Sigmoid colon (tissue), 6 donors: ENCODE measurements at regions not wholly inside any gene's neighbourhood (a gene's known extent, or its start where the extent isn't known, plus 50 kb on each side); places are given as distances from the start of the nearest gene placed in this dataset.

Source experiments
- DNase-seq: peaks from one replicate; pipeline ENCODE4 v3.0.0-alpha.2; 2019
- H3K27ac ChIP-seq, 4 donors: fragments of 200-600 bp; sonication (generic); one replicate each; pipeline ENCODE4 v1.5.1; 2016 to 2019; ENCODE audit warnings: mild to moderate bottlenecking in 1 of 4
- H3K27me3 ChIP-seq, 3 donors: fragments of 200-600 bp; sonication (generic); one replicate each; pipeline ENCODE4 v1.5.1; 2019; ENCODE audit warnings: mild to moderate bottlenecking in 1 of 3
- H3K36me3 ChIP-seq, 4 donors: fragments of 200-600 bp; sonication (generic); one replicate each; pipeline ENCODE4 v1.5.1; 2016 to 2019
- H3K4me1 ChIP-seq, 4 donors: fragments of 200-600 bp; sonication (generic); one replicate each; pipeline ENCODE4 v1.5.1; 2017 to 2019
- H3K4me3 ChIP-seq, 4 donors: fragments of 200-600 bp; sonication (generic); one replicate each; pipeline ENCODE4 v1.5.1; 2017 to 2019; ENCODE audit warnings: mild to moderate bottlenecking in 2 of 4, moderate library complexity in 1 of 4
- H3K9me3 ChIP-seq, 4 donors: fragments of 200-600 bp in 3 of 4; sonication (generic) in 3 of 4; one replicate each; pipeline versions ENCODE4 v1.5.1 to v1.6.1; 2013 to 2019
- EP300 ChIP-seq, 4 donors: sonication (generic); formaldehyde crosslinking; IDR thresholded peaks; one replicate each; pipeline ENCODE4 v1.6.1; 2017; ENCODE audit warnings: antibody characterized with exemption in 4 of 4
- POLR2A ChIP-seq, 2 donors: fragments of 450-650 bp; IDR thresholded peaks; one replicate each; pipeline ENCODE4 v1.6.1; 2016; ENCODE audit warnings: antibody characterized with exemption in 2 of 2, mild to moderate bottlenecking in 2 of 2, moderate library complexity in 2 of 2
- POLR2AphosphoS5 ChIP-seq, 4 donors: sonication (generic); formaldehyde crosslinking; IDR thresholded peaks; one replicate each; pipeline ENCODE4 v1.6.1; 2017; ENCODE audit warnings: antibody characterized with exemption in 4 of 4
- WGBS, 2 donors: extraction: QIAGEN DNeasy Blood & Tissue Kit; methylation state at CpG; one replicate each; pipeline ENCODE4 v1.1.7; 2013; 5-methylcytosine and 5-hydroxymethylcytosine counted together
- intact Hi-C: fragments of 100-400 bp; cut with DNase I; formaldehyde crosslinking; loops from one replicate; pipeline ENCODE4 v1.15.1; 2023
- TF ChIP-seq, protein P1 (sequence below), 4 experiments: fragments of 450-650 bp in 3 of 4; fragments of 200-600 bp in 1 of 4; IDR thresholded peaks; one replicate each; pipeline ENCODE4 v1.5.1; 2016 to 2019; ENCODE audit warnings: antibody characterized with exemption in 4 of 4, mild to moderate bottlenecking in 3 of 4, moderate library complexity in 2 of 4
- donor health status: healthy with polysubstance abuse.
- donor health status: healthy.

DNA sequence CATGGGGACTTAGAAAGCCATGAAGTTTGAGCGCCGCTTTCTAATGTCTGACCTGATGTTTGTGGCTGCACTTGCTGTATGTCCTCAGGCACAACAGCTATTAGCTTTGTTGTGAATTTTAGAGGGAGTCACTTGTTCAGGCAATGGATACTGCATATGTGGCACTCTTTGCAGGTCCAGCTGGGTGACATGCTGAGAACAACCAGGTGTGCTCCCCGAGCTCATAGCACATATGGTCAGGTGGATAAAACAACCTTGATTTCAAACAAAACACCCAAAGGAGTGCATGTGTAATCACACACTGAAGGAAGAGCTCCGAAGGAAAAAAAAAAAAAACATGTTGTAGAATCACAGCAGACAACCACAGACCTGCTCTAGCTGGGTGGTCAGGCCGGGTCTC lies 178.6 kb downstream of the BACH1 start:
- DNase-seq = no peak
- 91 to 94% methylated on average over 5 of the region's 5 CpGs for WGBS, 2 donors
- no peak overlapping the region for H3K4me3 ChIP-seq
- H3K4me1 ChIP-seq = peaks cover 0 to 4% (median 0%) of the 10 kb centered on the region in 4 donors
- intact Hi-C loops = loop anchor here (5.0 kb wide), 1 partner anchor 375 kb away; no protein-coding TSS in a partner anchor
- TF ChIP-seq POLR2A (IDR thresholded peaks at IDR 0.05) (no peak), POLR2AphosphoS5 (IDR thresholded peaks at IDR 0.05) (no peak), EP300 (IDR thresholded peaks at IDR 0.05) (no peak)
- TF ChIP-seq, protein P1, sequence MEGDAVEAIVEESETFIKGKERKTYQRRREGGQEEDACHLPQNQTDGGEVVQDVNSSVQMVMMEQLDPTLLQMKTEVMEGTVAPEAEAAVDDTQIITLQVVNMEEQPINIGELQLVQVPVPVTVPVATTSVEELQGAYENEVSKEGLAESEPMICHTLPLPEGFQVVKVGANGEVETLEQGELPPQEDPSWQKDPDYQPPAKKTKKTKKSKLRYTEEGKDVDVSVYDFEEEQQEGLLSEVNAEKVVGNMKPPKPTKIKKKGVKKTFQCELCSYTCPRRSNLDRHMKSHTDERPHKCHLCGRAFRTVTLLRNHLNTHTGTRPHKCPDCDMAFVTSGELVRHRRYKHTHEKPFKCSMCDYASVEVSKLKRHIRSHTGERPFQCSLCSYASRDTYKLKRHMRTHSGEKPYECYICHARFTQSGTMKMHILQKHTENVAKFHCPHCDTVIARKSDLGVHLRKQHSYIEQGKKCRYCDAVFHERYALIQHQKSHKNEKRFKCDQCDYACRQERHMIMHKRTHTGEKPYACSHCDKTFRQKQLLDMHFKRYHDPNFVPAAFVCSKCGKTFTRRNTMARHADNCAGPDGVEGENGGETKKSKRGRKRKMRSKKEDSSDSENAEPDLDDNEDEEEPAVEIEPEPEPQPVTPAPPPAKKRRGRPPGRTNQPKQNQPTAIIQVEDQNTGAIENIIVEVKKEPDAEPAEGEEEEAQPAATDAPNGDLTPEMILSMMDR (IDR thresholded peaks at IDR 0.05) = no peak
- H3K27me3 ChIP-seq = no peaks in the 10 kb centered on the region
- H3K9me3 ChIP-seq = no peaks in the 10 kb centered on the region
- H3K36me3 ChIP-seq = no peaks in the 10 kb centered on the region
- H3K27ac ChIP-seq = no peak overlapping the region

DNA sequence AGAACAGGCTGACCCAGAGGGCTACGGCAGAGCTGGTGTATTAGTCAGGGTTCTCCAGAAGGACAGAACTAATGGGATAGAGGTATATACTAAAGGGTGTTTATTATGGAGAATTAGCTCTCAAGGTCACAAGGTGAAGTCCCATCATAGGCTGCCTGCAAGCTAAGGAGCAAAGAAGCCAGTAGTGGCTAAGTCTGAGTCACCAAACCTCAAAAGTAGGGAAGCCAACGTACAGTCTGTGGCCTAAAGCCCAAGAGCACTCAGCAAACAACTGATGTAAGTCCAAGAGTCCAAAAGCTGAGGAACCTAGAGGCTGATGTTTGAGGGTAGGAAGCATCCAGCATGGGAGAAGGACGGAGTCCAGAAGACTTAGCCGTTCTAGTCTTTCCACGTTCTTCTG lies 179.2 kb downstream of the BACH1 start:
- 85 to 90% methylated on average over 5 of the region's 5 CpGs for WGBS, 2 donors
- intact Hi-C loops = loop anchor here (5.0 kb wide), 1 partner anchor 374 kb away; no protein-coding TSS in a partner anchor
- no peak overlapping the region for H3K27ac ChIP-seq

DNA sequence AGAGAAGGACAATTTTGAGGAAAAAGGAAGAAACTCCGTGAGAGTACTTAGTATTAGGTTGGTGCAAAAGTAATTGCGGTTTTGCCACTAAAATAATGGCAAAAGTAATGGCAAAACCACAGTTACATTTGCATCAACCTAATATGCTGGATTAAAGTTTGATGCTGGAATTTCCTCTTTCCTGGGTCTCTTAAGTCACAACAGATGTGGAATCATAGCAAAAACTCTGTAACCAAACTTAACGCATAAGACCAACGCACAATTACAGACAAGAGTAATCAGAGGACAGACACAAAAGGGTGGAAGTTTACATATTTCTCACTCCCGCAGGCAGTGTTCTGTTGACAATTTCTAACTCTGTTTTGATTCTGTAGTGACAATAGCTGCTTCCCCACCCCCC lies 182.4 kb downstream of the BACH1 start:
- no peak for DNase-seq
- Histone ChIP-seq H3K27ac (no peak overlapping the region), H3K27me3 (no peaks in the 10 kb centered on the region), H3K4me1 (peaks cover 0 to 4% (median 0%) of the 10 kb centered on the region in 4 donors), H3K9me3 (no peaks in the 10 kb centered on the region), H3K36me3 (no peaks in the 10 kb centered on the region), H3K4me3 (no peak overlapping the region)
- WGBS, 2 donors = 91 to 93% methylated on average over 5 of the region's 5 CpGs
- intact Hi-C loops = no loop called here
- TF ChIP-seq, protein P1 (IDR thresholded peaks at IDR 0.05) = no peak
- TF ChIP-seq POLR2A (IDR thresholded peaks at IDR 0.05) = no peak
- no peak for TF ChIP-seq EP300 (IDR thresholded peaks at IDR 0.05)
- no peak for TF ChIP-seq POLR2AphosphoS5 (IDR thresholded peaks at IDR 0.05)

More for the DNA sequence above, 179.2 kb downstream of the BACH1 start:
- no peak for DNase-seq
- no peak for TF ChIP-seq POLR2A (IDR thresholded peaks at IDR 0.05)
- TF ChIP-seq POLR2AphosphoS5 (IDR thresholded peaks at IDR 0.05) = no peak
- TF ChIP-seq, protein P1 (IDR thresholded peaks at IDR 0.05) = no peak
- TF ChIP-seq EP300 (IDR thresholded peaks at IDR 0.05) = no peak
- H3K4me1 ChIP-seq = peaks cover 0 to 4% (median 0%) of the 10 kb centered on the region in 4 donors
- no peak overlapping the region for H3K4me3 ChIP-seq
- no peaks in the 10 kb centered on the region for H3K9me3 ChIP-seq
- no peaks in the 10 kb centered on the region for H3K27me3 ChIP-seq
- no peaks in the 10 kb centered on the region for H3K36me3 ChIP-seq

DNA sequence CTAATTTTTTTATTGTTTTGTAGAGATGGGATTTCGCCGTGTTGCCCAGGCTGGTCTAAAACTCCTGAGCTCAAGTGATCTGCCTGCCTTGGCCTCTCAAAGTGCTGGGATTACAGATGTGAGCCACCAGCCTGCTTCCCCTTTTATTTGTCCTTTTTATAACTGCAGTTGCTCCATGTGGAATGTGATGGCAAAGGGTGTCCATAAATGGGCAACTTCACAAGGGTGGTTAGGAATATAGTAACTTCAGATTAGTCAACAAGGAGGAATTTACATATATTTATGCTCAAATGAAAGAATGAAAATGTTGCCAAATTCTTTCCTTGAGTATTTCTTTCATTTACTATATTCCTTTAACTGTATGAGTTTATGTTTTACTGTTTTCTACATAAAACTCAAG lies 182.9 kb downstream of the BACH1 start:
- no peaks in the 10 kb centered on the region for H3K36me3 ChIP-seq
- no peak for TF ChIP-seq POLR2AphosphoS5 (IDR thresholded peaks at IDR 0.05)
- TF ChIP-seq, protein P1 (IDR thresholded peaks at IDR 0.05) = no peak
- no peak for TF ChIP-seq POLR2A (IDR thresholded peaks at IDR 0.05)
- TF ChIP-seq EP300 (IDR thresholded peaks at IDR 0.05) = no peak
- no peaks in the 10 kb centered on the region for H3K9me3 ChIP-seq
- peaks cover 0 to 4% (median 0%) of the 10 kb centered on the region in 4 donors for H3K4me1 ChIP-seq
- no peak for DNase-seq
- H3K4me3 ChIP-seq = no peak overlapping the region
- H3K27me3 ChIP-seq = no peaks in the 10 kb centered on the region
- no peak overlapping the region for H3K27ac ChIP-seq
- WGBS, 2 donors = 91 to 92% methylated on average over 2 of the region's 2 CpGs
- intact Hi-C loops = no loop called here

DNA sequence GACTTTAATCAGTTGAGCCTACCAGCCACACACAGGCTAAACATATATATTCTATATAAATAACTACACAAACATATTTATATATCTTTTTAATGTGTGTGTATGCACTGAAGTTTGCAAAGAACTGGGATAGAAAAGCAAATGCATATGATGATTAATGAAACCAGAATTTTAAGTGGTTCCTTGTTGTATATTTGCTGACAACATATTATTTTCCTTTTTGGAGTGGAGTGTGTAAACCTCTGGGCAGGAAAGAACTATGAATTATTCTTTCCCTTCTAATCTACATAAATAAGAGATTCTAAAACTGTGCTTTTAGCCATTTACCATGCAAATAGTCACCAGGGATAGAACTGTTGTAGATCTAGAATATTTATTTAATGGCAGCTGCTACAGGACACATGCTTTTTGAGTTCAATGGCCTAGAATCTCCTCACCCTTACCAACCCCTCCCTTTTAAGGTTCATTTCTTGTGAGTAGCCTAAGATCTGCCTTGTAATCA lies 187.6 kb downstream of the BACH1 start:
- Histone ChIP-seq H3K27ac (no peak overlapping the region), H3K36me3 (no peaks in the 10 kb centered on the region), H3K4me1 (peaks cover 0 to 4% (median 0%) of the 10 kb centered on the region in 4 donors), H3K9me3 (no peaks in the 10 kb centered on the region), H3K27me3 (no peaks in the 10 kb centered on the region), H3K4me3 (no peak overlapping the region)
- DNase-seq = no peak
- intact Hi-C loops = no loop called here
- no peak for TF ChIP-seq EP300 (IDR thresholded peaks at IDR 0.05)
- TF ChIP-seq, protein P1 (IDR thresholded peaks at IDR 0.05) = no peak
- TF ChIP-seq POLR2A (IDR thresholded peaks at IDR 0.05) = no peak
- TF ChIP-seq POLR2AphosphoS5 (IDR thresholded peaks at IDR 0.05) = no peak
